Vagina (tissue), 2 donors: ENCODE measurements at regions not wholly inside any gene's neighbourhood (a gene's known extent, or its start where the extent isn't known, plus 50 kb on each side); places are given as distances from the start of the nearest gene placed in this dataset.

Source experiments
- DNase-seq, 2 donors: peaks; one replicate each; pipeline ENCODE4 v3.0.0-alpha.2; 2017; ENCODE audit errors: extremely low spot score in 2 of 2
- H3K27ac ChIP-seq: fragments of 200-600 bp; sonication (generic); one replicate; pipeline ENCODE4 v1.5.1; 2019
- H3K27me3 ChIP-seq: fragments of 200-600 bp; sonication (generic); one replicate; pipeline ENCODE4 v1.5.1; 2019
- H3K36me3 ChIP-seq, 2 donors: fragments of 200-600 bp; sonication (generic); one replicate each; pipeline ENCODE4 v1.5.1; 2017 to 2019
- H3K4me1 ChIP-seq: fragments of 200-600 bp; sonication (generic); one replicate; pipeline ENCODE4 v1.5.1; 2019
- H3K4me3 ChIP-seq, 2 donors: fragments of 200-600 bp; sonication (generic); 1 replicate in 1 of 2; 2 replicates in 1 of 2; pipeline ENCODE4 v1.5.1; 2016 to 2019
- H3K9me3 ChIP-seq: fragments of 200-600 bp; sonication (generic); one replicate; pipeline ENCODE4 v1.5.1; 2019
- POLR2A ChIP-seq, 2 donors: fragments of 450-650 bp; IDR thresholded peaks; one replicate each; pipeline ENCODE4 v1.6.1; 2017; ENCODE audit warnings: antibody characterized with exemption in 2 of 2, mild to moderate bottlenecking in 2 of 2, moderate library complexity in 2 of 2
- POLR2AphosphoS5 ChIP-seq, 2 donors: sonication (generic); formaldehyde crosslinking; IDR thresholded peaks; one replicate each; pipeline ENCODE4 v1.9.0; 2017; ENCODE audit warnings: antibody characterized with exemption in 2 of 2, mild to moderate bottlenecking in 2 of 2, low read depth in 1 of 2; ENCODE audit not compliant: insufficient read depth in 1 of 2
- intact Hi-C: fragments of 100-400 bp; cut with DNase I; formaldehyde crosslinking; loops from one replicate; pipeline ENCODE4 v1.15.1; 2023
- TF ChIP-seq, protein P1 (sequence below), 3 experiments: fragments of 450-650 bp in 2 of 3; fragments of 200-600 bp in 1 of 3; sonication (generic) in 1 of 3; IDR thresholded peaks; one replicate each; pipeline ENCODE4 v1.5.1; 2017 to 2019; ENCODE audit warnings: antibody characterized with exemption in 3 of 3, mild to moderate bottlenecking in 2 of 3, moderate library complexity in 2 of 3

DNA sequence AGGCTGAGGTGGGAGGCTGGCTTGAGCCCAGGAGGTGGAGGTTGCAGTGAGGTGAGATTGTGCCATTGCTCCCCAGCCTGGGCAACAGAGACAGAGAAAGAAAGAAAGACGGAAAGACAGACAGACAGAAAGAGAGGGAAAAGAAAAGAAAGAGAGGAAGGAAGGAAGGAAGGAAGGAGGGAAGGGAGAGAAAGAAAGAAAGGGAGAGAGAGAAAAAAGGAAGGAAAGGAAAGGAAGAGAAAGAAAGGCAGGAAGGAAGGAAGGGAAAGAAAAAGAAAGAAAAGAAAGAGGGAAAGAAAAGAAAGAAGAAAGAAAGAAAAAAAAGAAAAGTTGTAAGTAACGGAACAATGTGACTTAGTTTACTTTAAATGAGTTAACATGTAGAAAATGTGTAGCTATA lies 260.7 kb upstream of the GRM7 start:
- intact Hi-C loops: no loop called here

DNA sequence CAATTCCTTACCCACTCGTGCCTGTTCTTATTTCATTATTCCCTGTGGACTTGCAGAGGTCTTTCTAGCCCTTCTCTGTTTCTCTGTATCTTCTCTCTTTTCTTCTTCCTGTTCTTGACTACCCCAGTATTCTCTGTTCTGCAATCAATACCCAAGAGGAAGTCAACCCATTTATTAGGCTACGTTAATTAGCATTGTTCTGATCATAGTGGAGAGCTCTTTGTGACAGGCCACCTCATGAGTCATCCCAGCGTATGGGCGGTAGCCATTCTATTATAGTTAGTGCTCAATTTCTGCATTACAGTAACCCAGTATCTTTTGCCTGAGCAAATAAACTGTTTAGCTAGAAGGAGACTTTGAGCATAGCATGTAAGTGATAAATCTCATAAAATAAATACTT lies 259.5 kb upstream of the GRM7 start:
- Histone ChIP-seq H3K4me3 (no peak overlapping the region), H3K27me3 (no peaks in the 10 kb centered on the region), H3K36me3 (no peaks in the 10 kb centered on the region), H3K4me1 (no peaks in the 10 kb centered on the region), H3K27ac (no peak overlapping the region), H3K9me3 (no peaks in the 10 kb centered on the region)
- DNase-seq: no peak
- TF ChIP-seq POLR2AphosphoS5 (IDR thresholded peaks at IDR 0.05; ENCODE audit: insufficient read depth in 1 of 2, low read depth in 1 of 2): no peak
- no peak for TF ChIP-seq POLR2A (IDR thresholded peaks at IDR 0.05)
- TF ChIP-seq, protein P1, sequence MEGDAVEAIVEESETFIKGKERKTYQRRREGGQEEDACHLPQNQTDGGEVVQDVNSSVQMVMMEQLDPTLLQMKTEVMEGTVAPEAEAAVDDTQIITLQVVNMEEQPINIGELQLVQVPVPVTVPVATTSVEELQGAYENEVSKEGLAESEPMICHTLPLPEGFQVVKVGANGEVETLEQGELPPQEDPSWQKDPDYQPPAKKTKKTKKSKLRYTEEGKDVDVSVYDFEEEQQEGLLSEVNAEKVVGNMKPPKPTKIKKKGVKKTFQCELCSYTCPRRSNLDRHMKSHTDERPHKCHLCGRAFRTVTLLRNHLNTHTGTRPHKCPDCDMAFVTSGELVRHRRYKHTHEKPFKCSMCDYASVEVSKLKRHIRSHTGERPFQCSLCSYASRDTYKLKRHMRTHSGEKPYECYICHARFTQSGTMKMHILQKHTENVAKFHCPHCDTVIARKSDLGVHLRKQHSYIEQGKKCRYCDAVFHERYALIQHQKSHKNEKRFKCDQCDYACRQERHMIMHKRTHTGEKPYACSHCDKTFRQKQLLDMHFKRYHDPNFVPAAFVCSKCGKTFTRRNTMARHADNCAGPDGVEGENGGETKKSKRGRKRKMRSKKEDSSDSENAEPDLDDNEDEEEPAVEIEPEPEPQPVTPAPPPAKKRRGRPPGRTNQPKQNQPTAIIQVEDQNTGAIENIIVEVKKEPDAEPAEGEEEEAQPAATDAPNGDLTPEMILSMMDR (IDR thresholded peaks at IDR 0.05): no peak
- intact Hi-C loops: no loop called here

More for the DNA sequence above, 260.7 kb upstream of the GRM7 start:
- DNase-seq: no peak
- TF ChIP-seq POLR2AphosphoS5 (IDR thresholded peaks at IDR 0.05; ENCODE audit: insufficient read depth in 1 of 2, low read depth in 1 of 2) (no peak), POLR2A (IDR thresholded peaks at IDR 0.05) (no peak)
- TF ChIP-seq, protein P1 (IDR thresholded peaks at IDR 0.05): no peak
- no peaks in the 10 kb centered on the region for H3K4me1 ChIP-seq
- H3K4me3 ChIP-seq: no peak overlapping the region
- no peak overlapping the region for H3K27ac ChIP-seq
- no peaks in the 10 kb centered on the region for H3K36me3 ChIP-seq
- no peaks in the 10 kb centered on the region for H3K9me3 ChIP-seq
- no peaks in the 10 kb centered on the region for H3K27me3 ChIP-seq

DNA sequence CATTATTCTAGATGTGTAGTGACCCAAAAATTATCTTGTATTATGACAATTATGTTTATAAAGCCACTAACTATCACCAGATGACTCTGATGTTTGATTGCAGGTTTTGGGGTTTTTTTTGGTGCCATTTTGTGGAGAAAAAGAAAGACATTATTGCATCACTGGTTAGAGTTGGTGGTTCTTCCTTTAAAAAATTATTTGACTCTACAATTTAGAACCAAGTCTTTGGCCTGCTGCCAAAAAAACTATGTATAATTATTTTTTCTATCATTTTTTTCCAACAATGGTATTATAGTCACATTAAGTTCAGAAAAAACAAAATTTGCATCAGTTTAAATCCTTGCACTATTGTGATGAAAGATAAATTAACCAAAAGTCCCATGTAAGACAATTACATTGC lies 258.6 kb upstream of the GRM7 start:
- Histone ChIP-seq H3K9me3 (no peaks in the 10 kb centered on the region), H3K27me3 (no peaks in the 10 kb centered on the region), H3K4me1 (no peaks in the 10 kb centered on the region), H3K4me3 (no peak overlapping the region), H3K36me3 (no peaks in the 10 kb centered on the region), H3K27ac (no peak overlapping the region)
- DNase-seq: no peak
- intact Hi-C loops: no loop called here
- TF ChIP-seq, protein P1 (IDR thresholded peaks at IDR 0.05): no peak
- TF ChIP-seq POLR2AphosphoS5 (IDR thresholded peaks at IDR 0.05; ENCODE audit: insufficient read depth in 1 of 2, low read depth in 1 of 2) (no peak), POLR2A (IDR thresholded peaks at IDR 0.05) (no peak)

DNA sequence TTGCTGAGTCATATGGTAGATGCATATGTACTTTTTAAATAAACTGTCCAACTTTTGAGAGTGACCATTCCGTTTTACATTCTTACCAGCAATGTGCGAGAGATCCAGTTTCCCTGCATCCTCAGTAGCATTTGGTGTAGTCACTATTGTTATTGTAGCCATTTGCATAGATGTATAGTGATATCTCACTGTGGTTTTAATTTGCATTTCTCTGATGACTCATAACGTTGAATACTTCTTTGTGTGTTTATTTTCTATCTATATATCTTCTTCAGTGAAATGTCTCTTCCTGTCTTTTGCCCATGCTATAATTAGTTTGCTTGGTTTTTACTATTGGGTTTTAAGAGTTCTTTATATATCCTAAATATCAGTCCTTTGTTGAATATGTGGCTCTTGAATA lies 255.7 kb upstream of the GRM7 start:
- no peaks in the 10 kb centered on the region for H3K27me3 ChIP-seq
- no peak for DNase-seq
- no peaks in the 10 kb centered on the region for H3K9me3 ChIP-seq
- no peaks in the 10 kb centered on the region for H3K36me3 ChIP-seq
- TF ChIP-seq POLR2AphosphoS5 (IDR thresholded peaks at IDR 0.05; ENCODE audit: insufficient read depth in 1 of 2, low read depth in 1 of 2) (no peak), POLR2A (IDR thresholded peaks at IDR 0.05) (no peak)
- TF ChIP-seq, protein P1 (IDR thresholded peaks at IDR 0.05): no peak
- H3K4me3 ChIP-seq: no peak overlapping the region
- no peaks in the 10 kb centered on the region for H3K4me1 ChIP-seq
- H3K27ac ChIP-seq: no peak overlapping the region
- intact Hi-C loops: no loop called here

DNA sequence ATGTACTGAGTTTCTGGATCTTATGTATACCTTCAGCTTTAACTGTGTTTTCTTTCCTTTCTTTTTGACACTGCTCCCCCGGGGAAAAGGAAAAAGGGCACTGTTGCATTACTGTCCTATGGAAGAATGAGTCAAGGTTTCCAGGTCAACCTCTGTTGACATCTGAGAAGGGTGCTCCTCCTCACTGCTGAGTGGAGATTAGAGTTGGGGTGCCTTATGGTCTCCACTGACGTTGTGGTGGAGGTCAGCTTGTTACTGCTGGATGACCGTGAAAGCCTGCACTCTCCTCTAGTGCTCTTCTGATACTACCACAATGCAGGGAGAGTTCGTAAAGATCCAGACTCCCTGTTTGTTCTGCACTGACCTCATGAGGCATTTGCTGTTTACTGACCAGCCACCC lies 252.1 kb upstream of the GRM7 start:
- intact Hi-C loops: no loop called here
- TF ChIP-seq POLR2A (IDR thresholded peaks at IDR 0.05) (no peak), POLR2AphosphoS5 (IDR thresholded peaks at IDR 0.05; ENCODE audit: insufficient read depth in 1 of 2, low read depth in 1 of 2) (no peak)
- TF ChIP-seq, protein P1 (IDR thresholded peaks at IDR 0.05): no peak

More for the DNA sequence above, 252.1 kb upstream of the GRM7 start:
- H3K4me3 ChIP-seq: no peak overlapping the region
- no peaks in the 10 kb centered on the region for H3K27me3 ChIP-seq
- no peaks in the 10 kb centered on the region for H3K36me3 ChIP-seq
- H3K4me1 ChIP-seq: no peaks in the 10 kb centered on the region
- H3K27ac ChIP-seq: no peak overlapping the region
- no peak for DNase-seq
- no peaks in the 10 kb centered on the region for H3K9me3 ChIP-seq
